Sigmoid colon (tissue), 6 donors: ENCODE measurements at regions not wholly inside any gene's neighbourhood (a gene's known extent, or its start where the extent isn't known, plus 50 kb on each side); places are given as distances from the start of the nearest gene placed in this dataset.

Experiments
- DNase-seq: peaks from one replicate; pipeline ENCODE4 v3.0.0-alpha.2; 2019
- H3K27ac ChIP-seq, 4 donors: fragments of 200-600 bp; sonication (generic); one replicate each; pipeline ENCODE4 v1.5.1; 2016 to 2019; ENCODE audit warnings: mild to moderate bottlenecking in 1 of 4
- H3K27me3 ChIP-seq, 3 donors: fragments of 200-600 bp; sonication (generic); one replicate each; pipeline ENCODE4 v1.5.1; 2019; ENCODE audit warnings: mild to moderate bottlenecking in 1 of 3
- H3K36me3 ChIP-seq, 4 donors: fragments of 200-600 bp; sonication (generic); one replicate each; pipeline ENCODE4 v1.5.1; 2016 to 2019
- H3K4me1 ChIP-seq, 4 donors: fragments of 200-600 bp; sonication (generic); one replicate each; pipeline ENCODE4 v1.5.1; 2017 to 2019
- H3K4me3 ChIP-seq, 4 donors: fragments of 200-600 bp; sonication (generic); one replicate each; pipeline ENCODE4 v1.5.1; 2017 to 2019; ENCODE audit warnings: mild to moderate bottlenecking in 2 of 4, moderate library complexity in 1 of 4
- H3K9me3 ChIP-seq, 4 donors: fragments of 200-600 bp in 3 of 4; sonication (generic) in 3 of 4; one replicate each; pipeline versions ENCODE4 v1.5.1 to v1.6.1; 2013 to 2019
- CTCF ChIP-seq, 4 experiments: fragments of 450-650 bp in 3 of 4; fragments of 200-600 bp in 1 of 4; IDR thresholded peaks; one replicate each; pipeline ENCODE4 v1.5.1; 2016 to 2019; ENCODE audit warnings: antibody characterized with exemption in 4 of 4, mild to moderate bottlenecking in 3 of 4, moderate library complexity in 2 of 4
- EP300 ChIP-seq, 4 donors: sonication (generic); formaldehyde crosslinking; IDR thresholded peaks; one replicate each; pipeline ENCODE4 v1.6.1; 2017; ENCODE audit warnings: antibody characterized with exemption in 4 of 4
- POLR2A ChIP-seq, 2 donors: fragments of 450-650 bp; IDR thresholded peaks; one replicate each; pipeline ENCODE4 v1.6.1; 2016; ENCODE audit warnings: antibody characterized with exemption in 2 of 2, mild to moderate bottlenecking in 2 of 2, moderate library complexity in 2 of 2
- POLR2AphosphoS5 ChIP-seq, 4 donors: sonication (generic); formaldehyde crosslinking; IDR thresholded peaks; one replicate each; pipeline ENCODE4 v1.6.1; 2017; ENCODE audit warnings: antibody characterized with exemption in 4 of 4
- WGBS, 2 donors: extraction: QIAGEN DNeasy Blood & Tissue Kit; methylation state at CpG; one replicate each; pipeline ENCODE4 v1.1.7; 2013; 5-methylcytosine and 5-hydroxymethylcytosine counted together
- intact Hi-C: fragments of 100-400 bp; cut with DNase I; formaldehyde crosslinking; loops from one replicate; pipeline ENCODE4 v1.15.1; 2023
- donor health status: healthy with polysubstance abuse.
- donor health status: healthy.

GRCh38 chr13:74794147-74794546, 659.9 kb upstream of the KLF12 start:
- Histone ChIP-seq H3K27me3 (no peaks in the 10 kb centered on the region), H3K36me3 (no peaks in the 10 kb centered on the region), H3K9me3 (no peaks in the 10 kb centered on the region), H3K27ac (no peak overlapping the region), H3K4me1 (no peaks in the 10 kb centered on the region), H3K4me3 (no peak overlapping the region)
- WGBS, 2 donors: 85 to 93% methylated on average over 5 of the region's 5 CpGs
- TF ChIP-seq POLR2AphosphoS5 (IDR thresholded peaks at IDR 0.05) (no peak), EP300 (IDR thresholded peaks at IDR 0.05) (no peak), POLR2A (IDR thresholded peaks at IDR 0.05) (no peak), CTCF (IDR thresholded peaks at IDR 0.05) (no peak)
- no peak for DNase-seq
- intact Hi-C loops: no loop called here

GRCh38 chr13:74784959-74785358, 650.8 kb upstream of the KLF12 start:
- Histone ChIP-seq H3K4me3 (no peak overlapping the region), H3K27me3 (no peaks in the 10 kb centered on the region), H3K9me3 (no peaks in the 10 kb centered on the region), H3K4me1 (peaks cover 0 to 5% (median 4%) of the 10 kb centered on the region in 4 donors), H3K36me3 (no peaks in the 10 kb centered on the region), H3K27ac (no peak overlapping the region)
- intact Hi-C loops: no loop called here
- no peak for TF ChIP-seq POLR2AphosphoS5 (IDR thresholded peaks at IDR 0.05)
- TF ChIP-seq CTCF (IDR thresholded peaks at IDR 0.05): no peak
- TF ChIP-seq POLR2A (IDR thresholded peaks at IDR 0.05): no peak
- no peak for TF ChIP-seq EP300 (IDR thresholded peaks at IDR 0.05)
- no peak for DNase-seq
- 79 to 91% methylated on average over 3 of the region's 3 CpGs for WGBS, 2 donors

GRCh38 chr13:74778946-74779345, 644.7 kb upstream of the KLF12 start:
- intact Hi-C loops: no loop called here
- no peaks in the 10 kb centered on the region for H3K36me3 ChIP-seq
- H3K4me1 ChIP-seq: no peaks in the 10 kb centered on the region
- no peak for DNase-seq
- no peaks in the 10 kb centered on the region for H3K27me3 ChIP-seq
- no peaks in the 10 kb centered on the region for H3K9me3 ChIP-seq
- no peak for TF ChIP-seq POLR2A (IDR thresholded peaks at IDR 0.05)
- no peak for TF ChIP-seq EP300 (IDR thresholded peaks at IDR 0.05)
- no peak for TF ChIP-seq CTCF (IDR thresholded peaks at IDR 0.05)
- TF ChIP-seq POLR2AphosphoS5 (IDR thresholded peaks at IDR 0.05): no peak
- WGBS, 2 donors: 75 to 79% methylated on average over 2 of the region's 2 CpGs
- H3K4me3 ChIP-seq: no peak overlapping the region
- H3K27ac ChIP-seq: no peak overlapping the region

GRCh38 chr13:74778087-74778486, 643.9 kb upstream of the KLF12 start:
- Histone ChIP-seq H3K4me3 (no peak overlapping the region), H3K4me1 (no peaks in the 10 kb centered on the region), H3K36me3 (no peaks in the 10 kb centered on the region), H3K9me3 (no peaks in the 10 kb centered on the region), H3K27ac (no peak overlapping the region), H3K27me3 (no peaks in the 10 kb centered on the region)
- no peak for TF ChIP-seq POLR2A (IDR thresholded peaks at IDR 0.05)
- no peak for TF ChIP-seq EP300 (IDR thresholded peaks at IDR 0.05)
- TF ChIP-seq POLR2AphosphoS5 (IDR thresholded peaks at IDR 0.05): no peak
- TF ChIP-seq CTCF (IDR thresholded peaks at IDR 0.05): no peak
- 66 to 80% methylated on average over 4 of the region's 4 CpGs for WGBS, 2 donors
- DNase-seq: no peak
- intact Hi-C loops: no loop called here

- no peak overlapping the region for H3K27ac ChIP-seq
- WGBS, 2 donors: 94 to 95% methylated on average over 1 of the region's 1 CpG
- no peaks in the 10 kb centered on the region for H3K36me3 ChIP-seq
- H3K9me3 ChIP-seq: no peaks in the 10 kb centered on the region
- H3K4me3 ChIP-seq: no peak overlapping the region
- intact Hi-C loops: no loop called here
- DNase-seq: no peak
- H3K4me1 ChIP-seq: no peaks in the 10 kb centered on the region
- TF ChIP-seq POLR2A (IDR thresholded peaks at IDR 0.05) (no peak), CTCF (IDR thresholded peaks at IDR 0.05) (no peak), EP300 (IDR thresholded peaks at IDR 0.05) (no peak), POLR2AphosphoS5 (IDR thresholded peaks at IDR 0.05) (no peak)
- H3K27me3 ChIP-seq: no peaks in the 10 kb centered on the region
Measured at GRCh38 chr13:74774264-74774663, 640.1 kb upstream of the KLF12 start.
